ENCODE measurements at regions not wholly inside any gene's neighbourhood (a gene's known extent, or its start where the extent isn't known, plus 50 kb on each side); places are given as distances from the start of the nearest gene placed in this dataset.

DNA sequence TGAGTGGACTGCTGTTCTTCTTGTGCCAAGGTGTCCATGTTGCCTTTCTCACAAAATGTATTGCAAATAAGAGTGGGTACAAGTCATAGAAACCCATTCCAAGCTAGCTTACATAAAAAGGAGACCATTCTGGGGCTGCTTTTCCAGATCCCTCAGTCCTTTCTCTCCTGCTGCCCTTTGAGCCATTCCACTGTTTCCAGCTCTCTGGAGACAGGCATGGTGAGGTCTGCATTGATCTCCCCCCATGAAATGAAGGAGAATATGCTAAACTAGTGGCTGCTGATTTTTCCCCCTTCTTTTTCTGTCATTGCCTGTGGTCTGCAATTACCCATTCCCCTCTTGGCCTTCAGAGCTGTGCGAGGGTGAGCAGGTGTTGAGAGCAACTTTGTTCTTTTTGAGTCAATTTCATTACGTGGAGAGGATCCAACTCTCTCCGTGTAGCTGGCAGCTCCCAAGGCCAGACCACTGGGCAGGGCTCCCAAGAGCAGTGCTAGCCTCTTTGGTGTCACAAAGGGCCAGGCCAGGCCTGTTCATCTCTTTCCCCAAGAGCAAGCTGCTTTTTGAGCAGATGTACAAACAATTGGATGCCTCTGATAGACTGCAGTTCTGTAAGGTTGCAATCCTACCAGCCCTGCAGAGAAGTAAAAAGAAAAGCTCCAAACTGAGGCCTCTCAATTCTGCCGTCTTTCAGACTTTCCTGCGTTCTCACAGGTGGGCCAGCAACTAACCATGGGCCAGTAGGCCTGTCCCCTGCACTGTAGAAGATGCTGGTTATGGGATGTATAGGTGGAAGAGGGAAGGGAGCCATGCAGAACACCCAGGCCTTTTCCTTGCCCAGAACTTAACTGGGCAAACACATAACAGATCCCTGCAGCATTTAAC, 96.1 kb upstream of the ARMC2 start:
- no peak for DNase-seq (ENCODE audit: low spot score)

DNA sequence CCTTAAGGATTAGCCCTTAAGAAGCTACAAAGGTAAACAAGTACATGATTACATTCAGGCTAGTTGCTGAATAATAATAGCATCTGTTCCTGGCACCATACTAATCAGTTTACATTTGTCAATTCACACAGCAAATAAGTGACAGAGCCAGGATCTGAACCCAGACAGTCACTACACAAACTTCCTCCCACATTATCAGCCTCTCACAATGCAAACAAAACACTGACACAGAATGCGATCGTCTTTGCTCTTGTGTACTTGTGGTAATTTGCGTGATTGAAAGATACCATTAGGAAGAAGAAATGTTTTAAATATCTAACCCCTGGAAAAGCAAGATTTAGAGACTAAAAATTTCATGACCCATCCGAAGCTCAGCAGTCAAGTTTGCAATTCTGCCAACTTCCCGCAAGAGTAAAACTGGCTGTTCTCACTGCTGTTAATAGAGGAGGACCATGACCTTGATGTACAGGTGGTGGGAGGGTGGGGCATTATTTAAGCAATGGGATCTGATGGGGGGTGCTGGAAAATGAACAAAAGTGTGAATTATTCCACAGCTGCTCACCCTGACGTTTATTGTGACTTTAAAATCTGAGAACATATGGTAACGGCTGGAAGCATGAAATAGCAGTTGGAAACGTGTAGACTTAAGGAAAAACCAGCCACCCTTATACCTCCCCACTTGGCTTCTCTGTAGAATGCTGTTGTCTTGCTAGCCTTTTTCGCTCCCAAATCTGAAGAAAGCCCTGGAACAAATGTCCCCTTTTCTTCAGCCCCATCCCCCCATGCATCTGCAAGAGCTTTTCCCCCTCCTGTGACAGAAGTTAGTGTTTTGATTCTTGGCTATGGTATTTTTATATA, 95.3 kb upstream of the ARMC2 start:
- no peak for DNase-seq (ENCODE audit: low spot score)

DNA sequence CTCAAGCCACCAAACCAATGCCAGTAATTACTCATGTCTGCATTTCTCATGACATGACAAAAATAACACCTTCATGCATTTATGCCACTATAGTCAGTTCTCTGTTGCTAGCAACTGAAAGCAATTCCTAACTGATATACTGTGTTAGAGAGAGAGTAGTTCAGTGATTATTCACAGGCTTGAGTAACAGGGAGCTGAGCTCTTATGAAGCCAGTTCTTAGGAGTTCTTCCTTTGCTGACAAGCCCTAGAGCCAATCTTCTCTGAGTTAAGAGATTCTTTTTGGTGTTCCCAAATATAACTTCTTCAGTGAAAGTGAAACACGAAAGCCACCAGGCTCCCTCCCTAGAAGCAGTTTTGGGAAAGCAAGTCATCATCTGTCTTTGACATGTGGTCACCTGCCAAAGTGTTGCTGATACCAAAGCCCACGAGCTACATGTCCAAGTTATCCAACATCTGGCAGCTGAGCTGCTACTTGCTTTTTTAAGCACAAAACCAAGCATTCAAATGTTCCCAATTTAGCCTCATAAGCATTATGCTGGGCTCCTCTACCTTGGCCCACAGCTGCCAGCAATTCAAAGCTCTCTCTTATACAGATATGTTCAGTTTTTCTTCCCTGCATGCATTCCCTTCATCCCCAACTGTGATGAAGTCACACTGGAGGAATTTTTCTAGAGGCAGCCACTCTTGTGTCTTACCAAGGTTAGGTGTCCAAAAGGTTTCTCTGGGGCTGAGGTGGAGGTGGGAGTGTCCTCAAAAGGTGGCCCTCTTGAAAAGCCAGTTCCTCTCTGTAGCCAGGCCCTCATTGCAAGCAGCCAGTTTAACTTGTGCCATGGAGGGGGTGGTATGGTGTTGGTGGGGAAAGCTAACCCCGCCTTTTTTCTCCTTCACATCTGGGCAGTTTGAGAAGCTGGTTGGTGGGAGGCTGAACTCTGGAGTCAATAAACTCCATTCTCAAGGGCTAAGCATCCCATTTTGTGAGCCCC, 92.7 kb upstream of the ARMC2 start:
- DNase-seq (ENCODE audit: low spot score): no peak

DNA sequence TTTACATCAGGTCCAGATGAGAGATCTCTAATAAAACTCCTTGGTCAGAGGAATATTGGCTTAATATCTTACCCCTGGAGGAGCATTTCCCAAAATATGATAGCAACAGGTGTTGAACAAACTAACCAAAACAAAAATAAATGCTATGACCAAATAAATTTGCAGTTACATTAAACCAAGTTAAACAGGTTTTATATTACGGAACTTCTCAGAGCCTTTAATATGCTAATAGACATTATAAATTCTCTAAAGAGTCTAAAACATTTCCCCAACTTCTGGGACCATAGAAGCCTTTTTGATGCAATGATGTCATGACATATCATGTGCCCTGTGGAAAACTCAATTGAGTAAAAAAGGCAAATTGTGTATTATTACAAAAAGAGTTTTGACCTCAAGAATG, 90.9 kb upstream of the ARMC2 start:
- DNase-seq (ENCODE audit: low spot score): no peak

DNA sequence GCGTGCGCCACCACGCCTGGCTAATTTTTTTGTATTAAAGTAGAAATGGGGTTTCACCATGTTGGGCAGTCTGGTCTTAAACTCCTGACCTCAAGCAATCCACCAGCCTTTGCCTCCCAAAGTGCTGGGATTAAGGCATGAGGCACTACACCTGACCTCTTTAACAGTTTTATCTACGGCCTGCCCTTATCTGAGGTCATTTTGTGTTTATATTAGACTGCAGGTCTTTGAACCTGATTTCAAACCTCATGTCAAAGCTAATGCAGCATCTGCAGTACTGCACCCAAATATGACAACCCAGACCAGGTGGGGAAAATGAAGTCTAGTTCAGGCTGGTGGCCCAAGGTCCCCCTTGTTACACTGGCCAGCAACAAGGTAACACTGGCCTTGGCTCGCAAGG, 89.3 kb upstream of the ARMC2 start:
- DNase-seq (ENCODE audit: low spot score): no peak

DNA sequence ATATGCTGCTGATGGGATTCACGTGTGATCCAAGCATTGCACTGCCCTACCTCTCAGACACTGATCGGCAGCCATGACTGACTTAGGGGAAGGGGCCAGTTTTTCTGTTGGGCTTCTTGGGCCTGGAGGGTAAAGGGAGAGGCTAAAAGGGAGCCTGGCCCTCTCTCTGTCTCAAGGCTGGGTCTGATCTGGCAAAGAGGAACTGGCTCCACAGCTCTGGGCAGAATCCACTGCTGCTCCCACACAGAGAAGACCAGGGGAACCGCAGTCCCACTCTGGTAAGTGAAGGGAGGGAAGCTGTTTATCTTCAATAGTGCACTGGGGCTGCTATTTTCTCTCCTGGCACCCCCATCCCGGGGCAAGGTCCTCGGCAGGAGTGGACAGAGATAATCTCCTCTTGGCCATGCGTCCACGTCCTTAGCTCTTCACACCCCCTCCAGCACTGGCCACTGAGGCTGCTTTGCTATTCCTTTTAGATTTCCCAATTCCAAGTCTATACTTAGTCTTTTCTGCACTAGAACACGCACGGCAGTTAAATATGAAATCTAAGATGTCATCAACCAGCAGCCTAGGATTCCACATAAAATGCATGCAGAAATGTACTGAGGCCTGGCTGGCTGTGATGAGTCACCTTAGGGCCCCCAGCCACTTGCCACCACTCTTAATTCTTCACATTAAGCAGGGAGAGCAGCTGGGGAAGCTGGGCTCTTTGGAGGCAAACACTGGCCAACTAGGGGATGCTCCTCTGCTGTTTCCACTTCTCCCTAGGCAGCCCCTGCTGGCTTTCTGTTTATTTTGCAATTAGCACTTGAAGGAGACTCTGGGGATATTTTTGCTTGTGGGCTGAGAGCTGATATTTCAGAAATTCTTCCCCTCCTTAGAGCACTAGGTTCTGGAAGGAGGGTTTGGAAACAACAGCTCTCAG, 87.8 kb upstream of the ARMC2 start:
- no peak for DNase-seq (ENCODE audit: low spot score)

DNA sequence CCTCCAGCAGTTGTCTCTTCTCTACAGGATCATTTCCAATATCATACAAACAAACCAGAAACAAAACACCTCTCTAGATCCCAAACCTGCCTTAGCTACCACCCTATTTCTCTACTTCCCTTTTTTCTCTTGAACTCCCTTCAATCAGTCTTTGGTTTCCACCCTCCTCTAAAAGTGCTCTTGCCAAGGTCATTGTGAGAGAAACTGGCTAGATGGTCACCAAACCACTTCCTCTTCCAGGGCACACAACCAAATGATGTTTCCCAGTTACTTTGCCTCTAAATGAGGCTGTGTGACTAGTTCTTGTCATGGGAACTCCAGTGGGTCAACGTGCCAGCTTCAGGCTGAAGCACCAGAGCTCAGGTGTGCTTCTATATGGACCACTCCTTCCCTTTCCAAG, 85.8 kb upstream of the ARMC2 start:
- DNase-seq (ENCODE audit: low spot score): no peak

DNA sequence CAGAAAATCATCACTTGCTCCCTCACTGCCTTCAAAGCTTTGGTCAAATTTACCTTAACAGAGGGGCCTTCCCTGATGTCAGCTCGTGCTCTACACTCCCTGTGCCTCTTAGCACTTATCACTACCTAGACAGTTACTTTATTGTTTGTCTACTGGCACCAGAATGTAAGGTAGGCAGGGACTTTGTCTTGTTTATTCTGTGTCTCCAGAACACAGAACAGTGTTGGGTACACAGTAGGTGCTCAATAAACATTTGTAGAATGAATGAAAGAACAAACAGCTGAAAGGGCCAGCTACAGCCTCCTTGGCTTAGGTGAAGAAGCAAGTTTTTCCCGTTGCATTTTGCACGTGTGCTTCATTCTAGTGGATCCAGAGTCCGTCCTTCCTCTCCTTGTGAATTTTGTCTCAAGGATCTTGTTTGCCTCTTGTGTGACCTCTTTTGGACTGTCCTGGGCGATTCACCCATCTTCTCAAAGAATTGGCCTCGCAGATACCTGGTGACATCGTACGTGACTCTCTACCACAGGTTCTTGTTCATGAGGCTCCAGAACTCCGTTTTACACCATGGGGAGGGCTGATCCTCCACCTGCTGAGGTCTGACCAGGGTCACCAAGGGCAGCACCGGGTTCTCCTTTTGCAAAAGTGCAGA, 84.2 kb upstream of the ARMC2 start:
- no peak for DNase-seq (ENCODE audit: low spot score)

DNA sequence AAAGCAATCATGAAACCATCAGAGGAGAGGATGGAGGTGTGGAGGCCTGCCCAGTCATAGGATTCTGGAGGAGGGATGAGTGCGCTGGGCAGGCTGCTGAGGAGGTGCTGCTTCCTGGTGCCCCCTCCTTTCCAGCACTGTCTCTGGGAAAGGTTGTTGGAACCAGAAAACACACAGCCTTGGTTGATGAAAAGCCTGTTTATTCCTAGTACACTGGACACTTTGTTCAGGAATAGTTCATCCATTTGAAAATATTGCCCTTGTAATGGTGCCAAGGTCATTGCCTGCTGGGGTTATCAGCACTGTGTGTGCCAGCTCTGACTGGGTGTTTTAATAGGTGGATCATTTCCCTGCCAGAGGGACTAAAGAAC, 83.7 kb upstream of the ARMC2 start:
- no peak for DNase-seq (ENCODE audit: low spot score)

DNA sequence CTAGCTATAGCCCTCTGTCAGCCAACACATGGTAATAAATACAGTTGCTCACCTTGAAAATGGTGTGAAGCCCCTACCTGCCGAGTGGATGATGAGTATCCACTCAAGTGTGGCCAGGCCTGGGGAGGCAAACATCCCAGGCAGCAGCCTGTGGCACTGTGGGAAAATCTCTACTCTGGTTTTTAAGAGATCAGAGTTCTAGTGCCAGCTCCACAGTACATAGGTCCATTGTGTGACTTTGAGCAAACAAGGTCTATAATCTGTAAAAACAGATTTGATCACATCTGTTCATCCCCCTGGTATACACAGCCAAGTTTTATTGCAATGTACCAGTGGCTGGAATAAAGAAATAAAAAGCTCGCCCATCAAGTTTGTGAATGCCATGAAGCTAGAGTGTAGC, 82.7 kb upstream of the ARMC2 start:
- no peak for DNase-seq (ENCODE audit: low spot score)

DNA sequence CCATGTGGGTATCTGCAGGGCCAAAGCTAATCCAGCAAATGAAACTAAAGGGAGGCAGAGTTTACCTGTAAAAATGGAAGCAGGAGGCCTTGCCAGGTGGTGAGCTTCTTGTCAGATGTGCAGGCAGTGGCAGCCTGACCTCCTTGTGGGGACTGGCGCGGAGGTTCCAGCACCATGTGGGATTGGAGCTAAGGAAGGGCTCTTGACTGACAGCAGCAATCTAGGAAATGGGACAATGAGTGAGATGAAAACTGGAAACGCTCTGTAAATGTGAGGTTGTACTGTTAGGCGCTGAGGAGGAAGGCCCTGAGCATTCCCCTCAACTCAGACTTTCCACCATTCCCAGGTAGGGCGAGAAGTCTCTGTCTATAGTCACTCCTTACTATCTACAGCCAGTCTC, 81.8 kb upstream of the ARMC2 start:
- DNase-seq (ENCODE audit: low spot score): no peak

DNA sequence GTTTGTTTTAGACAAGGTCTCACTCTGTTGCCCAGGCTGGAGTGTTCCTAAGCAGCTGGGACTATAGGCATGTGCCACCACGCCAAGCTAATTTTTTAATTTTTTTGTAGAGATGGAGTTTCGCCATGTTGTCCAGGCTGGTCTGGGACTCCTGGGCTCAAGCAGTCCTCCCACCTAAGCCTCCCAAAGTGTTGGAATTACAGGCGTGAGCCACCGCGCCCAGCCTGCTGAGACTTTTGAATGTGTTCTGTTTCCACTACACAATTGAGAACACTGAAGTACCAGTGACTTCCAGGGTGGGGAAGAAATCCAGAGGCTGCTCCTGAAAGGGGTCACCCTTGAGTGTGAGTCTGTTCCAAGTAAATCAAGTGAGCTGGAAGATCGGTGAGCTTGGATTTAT, 81.3 kb upstream of the ARMC2 start:
- DNase-seq (ENCODE audit: low spot score): no peak

DNA sequence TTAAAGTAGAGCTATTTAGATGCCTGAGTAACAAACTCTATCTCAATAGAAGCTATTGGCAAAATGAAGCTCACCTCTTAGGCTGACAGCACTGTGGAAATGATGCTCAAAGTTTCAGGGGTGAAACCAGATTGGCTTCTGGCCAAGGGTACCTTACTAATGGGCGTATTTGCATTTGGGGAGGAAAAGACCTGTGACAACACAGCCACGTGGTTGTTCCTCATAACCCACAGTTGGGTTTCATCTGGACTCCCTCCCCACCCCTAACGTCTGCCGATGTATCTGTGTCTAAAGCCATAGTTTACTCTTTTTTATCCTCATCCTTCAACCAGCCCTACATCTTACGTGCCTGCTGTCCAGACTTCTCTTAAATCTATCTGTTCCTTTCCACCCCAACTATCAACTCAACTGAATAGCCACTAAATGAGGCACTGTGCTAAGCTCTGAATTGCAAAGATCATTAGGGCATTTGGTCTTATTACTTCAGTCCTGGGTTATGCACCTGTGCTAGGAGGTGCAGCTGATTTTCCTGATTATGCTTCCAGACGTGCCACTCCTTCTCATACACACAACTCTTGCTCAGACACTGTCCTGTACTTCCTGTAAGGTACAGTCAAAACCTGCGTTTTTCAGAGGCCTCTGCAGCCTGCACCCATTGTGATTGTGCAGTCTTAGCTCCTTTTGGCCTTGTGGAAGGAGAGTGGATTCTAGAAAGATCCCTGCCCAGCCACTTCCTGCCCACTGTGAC, 80.6 kb upstream of the ARMC2 start:
- no peak for DNase-seq (ENCODE audit: low spot score)

DNA sequence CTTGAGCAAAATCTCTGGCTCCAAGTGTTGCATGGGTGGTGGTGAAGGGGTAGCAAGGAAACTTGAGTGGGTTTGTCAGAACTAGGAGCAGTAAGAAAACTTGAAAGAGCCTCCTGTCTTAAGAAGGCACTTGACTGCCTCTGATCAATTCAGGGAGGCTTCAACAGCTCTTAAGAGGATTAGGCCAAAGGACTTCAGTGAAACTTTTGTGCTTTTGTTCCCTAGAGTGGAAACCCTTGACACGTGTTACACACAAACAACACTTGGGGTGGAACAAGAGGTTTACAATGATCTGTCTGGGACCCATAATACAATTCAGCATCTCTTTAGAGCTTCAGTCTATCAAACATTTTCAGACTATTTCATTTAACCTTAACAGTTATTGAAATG, 80.1 kb upstream of the ARMC2 start:
- no peak for DNase-seq (ENCODE audit: low spot score)

DNA sequence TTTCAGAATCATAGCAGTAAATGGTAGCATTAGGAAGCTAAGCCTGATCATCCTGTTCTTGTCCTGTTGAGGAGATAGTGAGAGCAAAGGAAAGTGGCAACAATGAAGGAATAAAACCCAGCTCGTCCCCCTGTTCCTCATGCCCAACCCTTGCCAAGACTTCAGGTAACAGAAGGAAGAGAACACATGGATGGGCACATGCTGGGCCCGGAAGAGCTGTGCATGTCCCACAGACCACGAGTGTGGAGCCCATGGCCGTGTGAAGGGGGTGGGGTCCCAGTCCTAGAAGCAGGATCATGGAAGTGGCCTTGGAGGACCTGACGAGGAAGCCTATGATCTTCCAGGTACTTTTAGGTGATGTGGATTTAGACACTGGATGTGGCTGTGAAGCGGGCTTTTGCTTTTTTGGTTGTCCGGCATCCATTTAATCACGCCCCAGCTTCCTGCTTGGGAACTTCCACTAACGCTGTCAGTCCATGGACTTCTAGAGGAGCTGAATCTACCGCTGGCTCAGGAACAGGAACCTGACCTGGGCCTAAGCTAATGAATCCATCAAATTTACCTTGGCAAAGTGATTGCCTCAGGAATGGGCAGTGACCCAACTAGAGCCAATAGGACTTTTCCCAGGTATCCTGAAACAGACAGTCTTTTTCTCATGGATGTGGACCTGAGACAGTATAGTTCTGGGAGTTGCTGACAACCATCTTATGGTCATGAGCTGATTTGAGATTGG, 79.3 kb upstream of the ARMC2 start:
- no peak for DNase-seq (ENCODE audit: low spot score)

DNA sequence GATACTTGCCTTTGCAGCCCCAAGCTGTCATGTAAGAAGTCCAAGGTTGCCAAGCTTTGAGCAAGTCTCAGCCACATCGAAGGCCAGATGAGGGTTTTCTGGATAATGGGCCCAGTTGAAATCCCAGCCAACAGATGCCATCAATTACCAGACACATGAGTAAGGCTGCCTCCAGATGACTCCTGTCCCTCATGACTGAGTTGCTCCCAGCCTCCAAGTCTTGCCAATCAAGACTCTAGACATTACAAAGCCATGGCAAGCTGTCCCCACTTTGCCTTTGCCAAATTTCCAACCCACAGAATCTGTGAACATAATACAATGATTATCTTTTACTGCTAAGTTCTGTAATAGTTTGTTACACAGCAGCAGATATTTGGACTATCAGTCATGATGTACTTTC, 76.8 kb upstream of the ARMC2 start:
- no peak for DNase-seq (ENCODE audit: low spot score)

DNA sequence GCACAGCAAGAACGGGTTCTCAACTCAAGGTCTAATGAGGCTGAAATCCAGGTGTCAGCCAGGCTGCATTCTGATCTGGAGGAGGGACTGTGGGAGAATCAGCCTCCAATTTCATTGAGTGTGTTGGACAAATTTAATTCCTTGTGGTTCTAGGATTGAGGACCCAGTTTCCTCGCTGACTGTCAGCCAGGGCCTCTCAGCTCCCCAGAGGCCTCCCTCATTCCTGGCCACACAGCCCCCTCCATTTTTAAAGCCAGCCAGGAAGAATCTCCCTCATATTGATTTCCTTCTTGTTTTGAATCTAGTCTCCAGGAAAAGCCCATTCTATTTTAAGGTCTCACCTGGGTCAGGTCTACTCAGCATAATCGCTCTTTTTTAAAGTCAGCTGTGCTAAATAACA, 73.7 kb upstream of the ARMC2 start:
- DNase-seq (ENCODE audit: low spot score): no peak

DNA sequence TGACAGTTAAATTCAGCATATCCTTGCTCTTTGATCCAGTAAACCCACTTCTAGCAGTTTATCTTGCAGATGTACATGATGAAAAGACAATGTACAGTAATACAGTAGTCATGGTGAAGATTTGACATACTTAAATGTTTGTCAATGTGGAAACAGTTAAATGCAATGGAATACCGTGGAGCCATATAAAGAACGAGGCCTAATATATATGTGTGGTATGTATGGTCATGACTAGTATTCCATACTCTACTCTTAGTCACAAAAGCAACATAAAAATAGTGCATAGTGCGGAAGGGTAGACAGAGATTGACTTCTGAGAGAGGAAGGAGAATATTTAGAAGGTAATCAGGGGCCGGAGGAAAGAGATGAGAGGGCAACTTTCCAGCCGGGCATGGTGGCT, 70.7 kb upstream of the ARMC2 start:
- DNase-seq (ENCODE audit: low spot score): no peak

Measured in CD4-positive, alpha-beta T cell treated with Interleukin-2 at 100 ng/mL for 4 hours (primary cell).